22Rv1 (cell line): ENCODE measurements at regions not wholly inside any gene's neighbourhood (a gene's known extent, or its start where the extent isn't known, plus 50 kb on each side); places are given as distances from the start of the nearest gene placed in this dataset.

Experiments used
- H3K27ac ChIP-seq: fragments of 450-650 bp; 2 replicates; pipeline ENCODE4 v1.5.1; 2017
- CTCF ChIP-seq: fragments of 450-650 bp; IDR thresholded peaks from 2 replicates; pipeline ENCODE4 v1.5.1; 2017; ENCODE audit warnings: mild to moderate bottlenecking
- ZFX ChIP-seq: fragments of 450-650 bp; IDR thresholded peaks from 2 replicates; pipeline ENCODE4 v1.6.1; 2017; ENCODE audit warnings: antibody characterized with exemption, borderline replicate concordance

- TF ChIP-seq CTCF (no peak), ZFX (no peak)
- peak overlapping the region; percentile 32 for H3K27ac ChIP-seq
Observed at GRCh38 chr6:113595911-113596376, 261.2 kb upstream of the MARCKS start.

- H3K27ac ChIP-seq, result peak overlapping the region; percentile 32
- TF ChIP-seq ZFX (no peak), CTCF (no peak)
Observed at GRCh38 chr6:113596387-113597230, 260.5 kb upstream of the MARCKS start.

GRCh38 chr6:113597231-113597583 lies 259.9 kb upstream of the MARCKS start:
- no peak for TF ChIP-seq ZFX
- no peak for TF ChIP-seq CTCF
- H3K27ac ChIP-seq, result peak overlapping the region; percentile 32

- TF ChIP-seq CTCF (no peak), ZFX (no peak)
- H3K27ac ChIP-seq, result no peak overlapping the region
Observed at GRCh38 chr6:113598786-113599185, 258.4 kb upstream of the MARCKS start.

GRCh38 chr6:113599444-113599843 lies 257.7 kb upstream of the MARCKS start:
- H3K27ac ChIP-seq, result no peak overlapping the region
- no peak for TF ChIP-seq ZFX
- TF ChIP-seq CTCF, result no peak

- H3K27ac ChIP-seq, result no peak overlapping the region
- no peak for TF ChIP-seq CTCF
- TF ChIP-seq ZFX, result no peak
Observed at GRCh38 chr6:113600551-113601339, 256.4 kb upstream of the MARCKS start.
